Stomach (tissue), 4 donors: ENCODE measurements at regions not wholly inside any gene's neighbourhood (a gene's known extent, or its start where the extent isn't known, plus 50 kb on each side); places are given as distances from the start of the nearest gene placed in this dataset.

Source experiments
- EP300 ChIP-seq: sonication (generic); formaldehyde crosslinking; IDR thresholded peaks from one replicate; pipeline ENCODE4 v1.6.1; 2017; ENCODE audit warnings: antibody characterized with exemption
- POLR2A ChIP-seq, 4 donors: fragments of 450-650 bp; IDR thresholded peaks; one replicate each; pipeline ENCODE4 v1.6.1; 2016; ENCODE audit warnings: antibody characterized with exemption in 4 of 4, control low read depth in 2 of 4, mild to moderate bottlenecking in 1 of 4, moderate library complexity in 1 of 4
- POLR2AphosphoS5 ChIP-seq, 3 donors: sonication (generic); formaldehyde crosslinking; IDR thresholded peaks; one replicate each; pipeline ENCODE4 v1.6.1; 2016; ENCODE audit warnings: antibody characterized with exemption in 3 of 3
- TF ChIP-seq, protein P1 (sequence below), 7 experiments: fragments of 450-650 bp in 4 of 7; fragments of 200-600 bp in 3 of 7; sonication (generic) in 3 of 7; IDR thresholded peaks; one replicate each; pipeline ENCODE4 v1.5.1; 2016 to 2019; ENCODE audit warnings: antibody characterized with exemption in 7 of 7, control low read depth in 2 of 7, mild to moderate bottlenecking in 1 of 7

DNA sequence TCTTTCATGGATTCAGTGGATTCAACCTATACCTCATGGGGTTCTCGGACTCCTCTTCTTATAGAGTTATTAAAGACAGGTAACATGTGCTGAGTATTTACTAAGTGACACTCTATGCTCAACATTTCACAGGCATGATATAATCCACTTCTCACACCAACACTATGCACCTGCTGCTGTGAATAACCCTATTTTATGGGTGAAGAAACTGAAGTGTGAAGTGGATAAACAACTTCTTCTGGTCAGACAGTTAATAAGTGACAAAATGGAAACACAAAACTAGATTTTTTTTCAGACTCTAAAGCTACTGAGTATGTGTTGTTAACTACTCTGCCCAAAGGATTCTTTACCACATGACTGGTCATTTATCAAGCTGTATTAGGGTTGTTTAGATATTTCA, 403.5 kb downstream of the DIPK2A start:
- no peak for TF ChIP-seq POLR2A (IDR thresholded peaks at IDR 0.05)
- TF ChIP-seq, protein P1, sequence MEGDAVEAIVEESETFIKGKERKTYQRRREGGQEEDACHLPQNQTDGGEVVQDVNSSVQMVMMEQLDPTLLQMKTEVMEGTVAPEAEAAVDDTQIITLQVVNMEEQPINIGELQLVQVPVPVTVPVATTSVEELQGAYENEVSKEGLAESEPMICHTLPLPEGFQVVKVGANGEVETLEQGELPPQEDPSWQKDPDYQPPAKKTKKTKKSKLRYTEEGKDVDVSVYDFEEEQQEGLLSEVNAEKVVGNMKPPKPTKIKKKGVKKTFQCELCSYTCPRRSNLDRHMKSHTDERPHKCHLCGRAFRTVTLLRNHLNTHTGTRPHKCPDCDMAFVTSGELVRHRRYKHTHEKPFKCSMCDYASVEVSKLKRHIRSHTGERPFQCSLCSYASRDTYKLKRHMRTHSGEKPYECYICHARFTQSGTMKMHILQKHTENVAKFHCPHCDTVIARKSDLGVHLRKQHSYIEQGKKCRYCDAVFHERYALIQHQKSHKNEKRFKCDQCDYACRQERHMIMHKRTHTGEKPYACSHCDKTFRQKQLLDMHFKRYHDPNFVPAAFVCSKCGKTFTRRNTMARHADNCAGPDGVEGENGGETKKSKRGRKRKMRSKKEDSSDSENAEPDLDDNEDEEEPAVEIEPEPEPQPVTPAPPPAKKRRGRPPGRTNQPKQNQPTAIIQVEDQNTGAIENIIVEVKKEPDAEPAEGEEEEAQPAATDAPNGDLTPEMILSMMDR (IDR thresholded peaks at IDR 0.05), result no peak
- no peak for TF ChIP-seq EP300
- no peak for TF ChIP-seq POLR2AphosphoS5 (IDR thresholded peaks at IDR 0.05)
